GM18909 (cell line): ENCODE measurements at regions not wholly inside any gene's neighbourhood (a gene's known extent, or its start where the extent isn't known, plus 50 kb on each side); places are given as distances from the start of the nearest gene placed in this dataset.
"Not testable (repeated sequence)": the region's sequence is repeated elsewhere in the genome, so short reads cannot be mapped to it uniquely, and the experiment has no call there.

Experiments used
- ATAC-seq: cut with Tn5 transposase; IDR thresholded peaks from one replicate; pipeline ENCODE4 v1.9.1; 2021; ENCODE audit warnings: mild to moderate bottlenecking; ENCODE audit not compliant: unreplicated experiment, poor library complexity

- ATAC-seq, result no peak
Observed at GRCh38 chr3:159326998-159327397, 525.1 kb downstream of the MFSD1 start.

GRCh38 chr3:159332535-159333099, 530.8 kb downstream of the MFSD1 start:
- no peak for ATAC-seq

GRCh38 chr3:159339131-159339530, 537.3 kb downstream of the MFSD1 start:
- no peak for ATAC-seq

- ATAC-seq, result no peak
Observed at GRCh38 chr3:159340877-159341500, 539.1 kb downstream of the MFSD1 start.

GRCh38 chr3:159346271-159346903, 544.5 kb downstream of the MFSD1 start:
- ATAC-seq, result no peak

GRCh38 chr3:159348431-159348830, 546.6 kb downstream of the MFSD1 start:
- ATAC-seq, result no peak

GRCh38 chr3:159356606-159357005, 554.8 kb downstream of the MFSD1 start:
- ATAC-seq, result no peak

GRCh38 chr3:159364511-159364910, 562.7 kb downstream of the MFSD1 start:
- ATAC-seq, result no peak

- no peak for ATAC-seq
Observed at GRCh38 chr3:159366476-159366875, 564.6 kb downstream of the MFSD1 start.

- no peak for ATAC-seq
Observed at GRCh38 chr3:159371961-159372360, 570.1 kb downstream of the MFSD1 start.

GRCh38 chr3:159378396-159379194, 576.7 kb downstream of the MFSD1 start:
- no peak for ATAC-seq

GRCh38 chr3:159380891-159381290, 579.0 kb downstream of the MFSD1 start:
- no peak for ATAC-seq

GRCh38 chr3:159390656-159391212, 588.9 kb downstream of the MFSD1 start:
- ATAC-seq, result no peak

- ATAC-seq, result not testable (repeated sequence)
Observed at GRCh38 chr3:159397683-159398082, 591.0 kb upstream of the IL12A start.

- no peak for ATAC-seq
Observed at GRCh38 chr3:159401069-159401468, 587.6 kb upstream of the IL12A start.

GRCh38 chr3:159409711-159410110, 578.9 kb upstream of the IL12A start:
- not testable (repeated sequence) for ATAC-seq

GRCh38 chr3:159413319-159413718, 575.3 kb upstream of the IL12A start:
- no peak for ATAC-seq

- no peak for ATAC-seq
Observed at GRCh38 chr3:159416856-159417255, 571.8 kb upstream of the IL12A start.

GRCh38 chr3:159417761-159418160, 570.9 kb upstream of the IL12A start:
- ATAC-seq, result no peak

- ATAC-seq, result no peak
Observed at GRCh38 chr3:159418571-159419526, 569.8 kb upstream of the IL12A start.
